ENCODE measurements at regions not wholly inside any gene's neighbourhood (a gene's known extent, or its start where the extent isn't known, plus 50 kb on each side); places are given as distances from the start of the nearest gene placed in this dataset.

- TF ChIP-seq CTCF (IDR thresholded peaks at IDR 0.05) = no peak
- no peak for TF ChIP-seq POLR2A (IDR thresholded peaks at IDR 0.05)
Measured at GRCh38 chr15:87706001-87706400, 550.5 kb downstream of the NTRK3 start.
